OCI-M1 (cell line): ENCODE measurements at regions not wholly inside any gene's neighbourhood (a gene's known extent, or its start where the extent isn't known, plus 50 kb on each side); places are given as distances from the start of the nearest gene placed in this dataset.
"Not testable (repeated sequence)": the region's sequence is repeated elsewhere in the genome, so short reads cannot be mapped to it uniquely, and the experiment has no call there.

Source experiments
- DNase-seq: peaks from one replicate; lab custom pipeline; 2025; lab: John Stamatoyannopoulos, UW

DNA sequence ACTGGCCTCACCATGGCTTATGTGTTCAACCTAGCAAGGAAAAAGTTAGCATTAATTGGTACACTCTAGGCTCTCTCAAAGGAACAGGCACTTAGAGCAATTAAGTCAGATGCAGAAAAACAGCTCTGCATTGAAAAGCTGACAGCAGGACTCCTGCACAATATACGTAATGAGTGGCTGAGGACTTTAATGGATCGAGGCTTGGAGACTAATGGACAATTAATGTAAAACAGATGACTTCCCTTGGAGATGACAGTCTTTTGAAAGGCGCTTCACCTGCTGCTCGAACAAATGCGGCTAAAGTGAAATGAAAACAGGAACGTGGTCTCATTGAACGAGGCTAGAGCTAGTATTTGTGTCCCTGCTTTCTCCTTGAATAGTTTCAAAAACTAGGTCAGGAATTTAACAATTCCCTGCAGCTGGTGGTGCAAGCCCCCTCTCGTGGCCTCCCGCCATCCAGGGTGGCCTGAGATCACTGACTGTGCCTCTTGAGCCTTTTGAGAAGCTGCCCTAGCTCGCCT, 137.1 kb downstream of the ELOVL4 start:
- no peak for DNase-seq

DNA sequence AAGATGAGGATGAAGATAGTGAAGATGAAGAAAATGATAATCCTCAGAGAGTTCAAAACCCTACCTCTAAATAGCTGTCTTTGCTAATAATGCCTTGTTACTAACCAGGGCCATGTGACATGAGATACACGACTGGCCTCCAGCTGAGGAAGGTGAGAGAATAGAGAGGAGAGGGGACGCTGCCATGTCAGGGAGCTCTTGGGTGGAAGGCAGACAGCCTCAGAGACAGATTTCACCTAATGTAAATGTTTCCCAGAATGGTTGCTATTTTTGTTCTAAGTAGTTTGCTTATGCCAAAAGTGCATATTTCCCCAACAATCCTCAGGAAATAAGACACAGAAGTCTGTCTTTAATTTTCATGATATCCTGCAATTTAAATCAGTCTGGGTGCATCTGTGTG, 138.4 kb downstream of the ELOVL4 start:
- DNase-seq = no peak

DNA sequence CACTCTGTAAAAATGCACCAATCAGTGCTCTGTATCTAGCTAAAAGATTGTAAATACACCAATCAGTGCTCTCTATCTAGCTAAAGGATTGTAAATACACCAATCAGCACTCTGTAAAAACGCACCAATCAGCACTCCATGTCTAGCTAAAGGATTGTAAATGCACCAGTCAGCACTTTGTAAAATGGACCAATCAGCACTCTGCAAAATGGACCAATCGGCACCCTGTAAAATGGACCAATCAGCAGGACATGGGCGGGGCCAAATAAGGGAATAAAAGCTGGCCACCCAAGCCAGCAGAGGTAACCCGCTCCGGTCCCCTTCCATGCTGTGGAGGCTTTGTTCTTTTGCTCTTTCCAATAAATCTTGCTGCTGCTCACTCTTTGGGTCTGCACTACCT, 140.7 kb downstream of the ELOVL4 start:
- DNase-seq = not testable (repeated sequence)

DNA sequence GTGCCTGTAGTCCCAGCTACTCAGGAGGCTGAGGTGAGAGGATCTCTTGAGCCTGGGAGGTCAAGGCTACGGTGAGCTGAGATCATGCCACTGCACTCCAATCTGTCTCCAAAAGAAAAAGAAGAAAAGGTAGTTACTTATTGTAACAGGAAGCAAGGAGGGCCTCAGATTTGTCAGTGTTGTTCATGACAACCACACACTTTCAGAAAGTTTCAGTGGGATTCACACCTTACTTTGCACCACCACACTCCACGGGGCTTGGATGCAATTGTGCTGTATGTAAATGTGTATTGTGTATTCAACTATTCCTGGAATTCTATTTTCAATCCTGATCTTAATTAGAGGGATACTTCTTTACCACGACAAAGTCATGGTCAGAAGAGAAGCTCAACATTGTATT, 142.6 kb downstream of the ELOVL4 start:
- DNase-seq = no peak

DNA sequence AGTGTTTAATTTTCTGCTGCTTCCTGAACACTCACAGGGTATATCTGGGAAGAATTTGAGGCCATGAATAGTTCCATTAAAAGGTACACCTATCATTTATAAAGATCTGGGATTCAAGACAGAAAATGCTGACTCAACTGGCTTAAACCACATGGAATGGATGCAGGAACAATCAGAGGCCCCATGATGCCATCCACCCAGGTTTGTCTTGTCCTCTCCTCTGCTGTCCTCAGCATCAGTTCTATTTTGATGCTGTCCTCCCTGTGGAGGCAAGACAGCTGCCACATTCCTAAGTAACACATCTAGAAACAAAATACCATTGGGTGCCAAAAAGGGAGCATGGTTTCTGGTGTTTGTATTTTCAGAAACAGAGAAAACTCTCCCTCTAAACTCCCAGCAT, 143.4 kb downstream of the ELOVL4 start:
- DNase-seq = no peak

DNA sequence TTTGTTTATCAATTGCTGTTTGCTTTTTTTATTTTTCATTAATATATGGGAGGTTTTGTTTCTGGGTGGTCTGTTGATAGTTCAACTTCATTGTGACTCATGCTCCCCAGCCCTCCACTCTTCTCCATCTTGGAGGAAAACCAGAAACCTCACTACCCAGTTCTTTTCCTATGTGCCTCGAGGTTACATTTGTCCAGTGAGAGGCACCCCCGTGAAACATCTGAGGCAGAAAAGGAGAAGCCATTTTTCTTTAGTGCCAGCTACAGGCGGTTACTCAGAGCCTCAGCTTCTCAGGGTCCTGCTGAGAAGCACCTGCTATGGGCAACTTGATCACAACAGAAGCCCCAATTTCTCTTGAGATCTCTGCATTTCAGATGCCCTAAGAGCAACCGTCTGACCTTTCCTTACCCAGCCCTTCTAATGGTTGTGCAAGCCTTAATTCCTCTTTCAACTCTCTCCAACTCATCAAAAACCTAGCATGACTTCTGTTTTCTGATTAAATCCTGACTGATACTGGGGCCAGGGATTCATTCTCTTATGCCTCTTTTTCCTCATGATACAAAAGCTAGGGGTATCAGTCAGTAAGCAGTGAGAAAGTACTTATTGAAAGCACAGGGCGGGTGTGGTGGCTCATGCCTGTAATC, 144.6 kb downstream of the ELOVL4 start:
- peak; percentile 41 for DNase-seq

DNA sequence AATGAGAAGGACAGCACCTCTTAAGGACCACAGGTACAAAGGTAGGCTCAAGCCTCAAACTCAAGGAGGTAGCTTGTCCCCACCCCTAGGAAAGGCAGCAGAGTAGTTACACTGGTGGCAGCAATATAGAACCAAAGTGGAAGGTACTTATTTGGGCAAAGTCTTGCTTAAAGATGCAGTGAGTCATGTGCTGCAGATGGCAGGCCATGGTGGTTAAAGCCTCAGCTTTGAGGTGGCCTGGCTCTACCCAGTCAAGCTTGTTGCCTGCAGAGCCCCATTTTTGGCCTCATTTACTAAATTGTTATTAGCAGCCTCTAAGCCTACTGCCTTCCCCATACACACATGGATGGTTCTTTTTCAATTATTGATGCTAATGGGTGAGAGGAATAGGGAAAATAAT, 146.0 kb downstream of the ELOVL4 start:
- no peak for DNase-seq

DNA sequence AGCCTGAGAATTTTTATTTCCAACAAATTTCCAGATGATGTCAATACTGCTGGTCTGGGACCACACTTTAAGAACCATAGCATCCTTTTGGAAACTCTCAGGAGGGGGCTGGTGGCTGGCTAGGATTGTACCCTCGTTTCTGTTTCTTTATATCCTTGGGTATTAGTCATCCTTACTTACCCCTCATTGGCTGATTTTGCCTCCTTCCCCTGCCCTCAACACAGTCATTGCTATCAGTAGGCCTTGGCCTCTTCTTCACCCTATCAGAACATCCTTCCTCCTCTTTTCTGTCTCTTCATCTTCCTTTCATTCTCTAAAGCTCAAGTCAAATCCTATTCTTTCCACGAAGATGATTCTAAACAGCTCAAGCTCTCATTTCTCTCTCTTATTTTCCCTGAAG, 148.5 kb downstream of the ELOVL4 start:
- DNase-seq = peak; percentile 30

DNA sequence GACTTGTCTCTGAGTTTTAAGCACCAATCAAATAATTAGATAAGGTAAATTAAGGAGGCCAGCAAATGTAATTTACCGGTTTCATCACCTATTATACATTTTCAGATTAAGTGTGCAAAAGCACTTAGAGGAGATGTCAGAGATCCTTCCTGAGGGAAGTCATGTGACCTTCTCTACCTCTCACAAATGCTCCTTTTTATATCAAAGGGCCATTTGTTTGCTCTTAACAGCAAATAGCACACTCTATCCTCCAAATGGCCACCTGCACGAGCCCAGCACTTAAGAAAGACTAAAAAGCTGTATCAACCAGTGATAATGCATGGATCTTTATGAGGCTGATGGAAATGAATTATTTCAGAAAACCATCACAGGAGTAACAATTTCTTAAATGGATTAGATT, 149.4 kb downstream of the ELOVL4 start:
- DNase-seq = no peak

DNA sequence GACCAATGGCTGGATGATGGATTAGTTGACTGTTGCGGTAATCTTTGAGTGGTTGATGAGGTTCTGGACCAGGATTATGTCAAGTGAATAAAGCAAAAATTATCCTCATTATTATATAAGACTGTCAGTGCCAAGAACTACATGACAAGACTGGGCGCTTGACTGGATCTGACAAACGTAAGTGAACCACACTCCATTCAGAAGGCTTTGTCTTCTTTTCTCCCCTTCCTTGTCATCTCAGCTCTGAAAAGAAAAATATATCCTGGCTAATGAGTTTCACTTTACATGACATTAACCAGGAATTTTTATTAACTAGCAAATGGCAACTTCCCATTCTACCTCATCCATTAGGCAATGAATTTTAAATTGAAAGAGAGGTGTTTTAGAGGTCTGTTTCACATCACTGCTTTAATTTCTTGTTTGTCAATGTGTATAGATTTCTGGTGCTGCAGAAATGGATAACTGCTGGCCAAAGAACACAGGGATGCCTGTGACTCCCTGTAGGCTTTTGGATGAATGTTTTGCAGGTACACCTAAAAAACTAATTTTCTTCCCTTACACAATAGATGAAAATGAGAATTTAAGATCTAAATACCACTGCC, 150.1 kb downstream of the ELOVL4 start:
- DNase-seq = no peak

DNA sequence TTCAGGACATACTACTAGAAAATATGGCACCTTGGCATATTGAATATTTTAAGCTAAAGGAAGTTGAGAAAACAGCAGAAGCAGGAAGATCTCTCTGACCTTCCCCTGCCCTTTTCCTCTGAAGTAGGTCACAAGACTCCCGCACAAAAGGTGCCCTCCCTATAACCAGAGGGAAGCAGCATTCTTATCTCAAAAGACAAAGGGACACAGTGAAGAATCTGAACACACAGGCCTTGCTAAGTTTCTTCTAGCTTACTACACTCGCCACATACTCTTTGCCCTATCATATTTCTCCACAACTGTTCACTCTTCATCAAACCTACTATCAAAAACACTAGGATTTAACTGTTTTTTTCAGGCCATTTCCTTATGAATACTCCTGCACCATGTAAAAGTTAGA, 151.2 kb downstream of the ELOVL4 start:
- DNase-seq = peak; percentile 96

DNA sequence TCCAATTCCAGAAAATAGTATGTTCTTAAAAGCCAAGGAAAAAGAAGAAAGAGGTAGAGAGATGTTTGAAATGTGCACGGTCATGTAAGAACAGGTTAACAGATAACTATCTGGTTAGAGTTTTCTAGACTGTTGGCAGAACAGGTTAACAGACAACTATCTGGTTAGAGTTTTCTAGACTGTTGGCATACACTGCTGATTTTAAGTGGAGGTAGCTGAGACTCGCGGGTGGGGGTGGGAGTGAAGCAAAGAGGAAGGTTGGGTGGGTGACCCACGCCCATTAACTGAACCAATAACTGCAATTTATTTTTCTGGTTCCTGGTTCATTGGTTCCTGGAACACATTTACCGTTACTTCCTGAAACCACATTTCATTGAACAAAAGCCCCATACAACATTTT, 157.5 kb downstream of the ELOVL4 start:
- DNase-seq = peak; percentile 90

DNA sequence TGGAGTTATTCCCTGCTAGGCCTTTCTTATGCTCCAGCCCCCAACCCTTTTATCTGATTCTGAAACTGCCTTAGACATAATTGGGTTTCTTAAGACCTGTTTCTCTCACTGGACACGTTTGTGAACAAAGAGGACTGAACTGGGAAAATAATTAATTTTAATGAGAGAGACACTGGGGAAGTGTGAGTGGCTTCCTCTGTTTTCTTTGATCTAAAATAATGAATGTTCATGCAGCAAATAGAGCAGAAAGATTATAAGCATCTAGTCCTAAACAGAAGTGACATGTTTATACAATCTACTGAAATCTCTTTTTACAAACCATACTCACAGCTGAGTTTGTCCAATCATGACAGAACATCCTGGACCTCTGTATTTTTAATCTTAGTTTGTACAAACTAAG, 157.6 kb downstream of the SH3BGRL2 start:
- peak; percentile 51 for DNase-seq

DNA sequence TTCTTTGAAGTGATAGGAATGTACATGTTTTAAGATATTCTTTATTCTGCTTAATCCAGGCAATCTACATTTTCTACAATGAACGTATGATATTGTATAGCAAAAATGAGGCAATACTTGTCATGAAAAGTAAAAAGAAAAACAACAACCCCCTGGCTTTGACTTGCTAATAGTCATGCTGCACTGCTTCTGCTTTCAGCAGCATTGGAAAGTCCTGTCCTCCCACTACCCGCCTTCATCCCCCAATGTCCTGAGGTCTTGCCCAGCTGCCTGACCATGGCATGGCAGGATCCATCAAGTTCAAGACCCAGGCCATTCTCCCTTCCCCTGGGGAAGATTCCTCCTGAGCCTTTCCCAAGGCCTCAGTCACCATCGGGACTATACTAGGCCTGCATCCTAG, 156.5 kb downstream of the SH3BGRL2 start:
- no peak for DNase-seq

DNA sequence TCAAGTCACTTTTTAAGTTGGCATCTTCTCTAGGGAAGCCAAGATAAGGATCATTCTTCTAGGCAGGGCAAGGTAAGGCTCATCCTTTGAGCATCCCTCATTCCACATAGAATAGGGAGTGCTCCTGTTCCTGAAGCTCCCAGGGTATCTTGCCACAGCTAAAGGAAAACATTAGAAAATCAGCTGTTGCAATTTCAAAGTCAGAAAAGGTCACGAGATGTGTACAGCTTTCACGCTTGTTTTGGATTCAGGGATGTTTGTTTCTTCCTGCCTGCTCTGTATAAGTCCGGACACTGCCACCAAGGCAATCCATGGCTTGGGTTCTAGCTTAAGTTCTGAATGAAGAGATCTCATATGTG, 153.2 kb downstream of the SH3BGRL2 start:
- no peak for DNase-seq

DNA sequence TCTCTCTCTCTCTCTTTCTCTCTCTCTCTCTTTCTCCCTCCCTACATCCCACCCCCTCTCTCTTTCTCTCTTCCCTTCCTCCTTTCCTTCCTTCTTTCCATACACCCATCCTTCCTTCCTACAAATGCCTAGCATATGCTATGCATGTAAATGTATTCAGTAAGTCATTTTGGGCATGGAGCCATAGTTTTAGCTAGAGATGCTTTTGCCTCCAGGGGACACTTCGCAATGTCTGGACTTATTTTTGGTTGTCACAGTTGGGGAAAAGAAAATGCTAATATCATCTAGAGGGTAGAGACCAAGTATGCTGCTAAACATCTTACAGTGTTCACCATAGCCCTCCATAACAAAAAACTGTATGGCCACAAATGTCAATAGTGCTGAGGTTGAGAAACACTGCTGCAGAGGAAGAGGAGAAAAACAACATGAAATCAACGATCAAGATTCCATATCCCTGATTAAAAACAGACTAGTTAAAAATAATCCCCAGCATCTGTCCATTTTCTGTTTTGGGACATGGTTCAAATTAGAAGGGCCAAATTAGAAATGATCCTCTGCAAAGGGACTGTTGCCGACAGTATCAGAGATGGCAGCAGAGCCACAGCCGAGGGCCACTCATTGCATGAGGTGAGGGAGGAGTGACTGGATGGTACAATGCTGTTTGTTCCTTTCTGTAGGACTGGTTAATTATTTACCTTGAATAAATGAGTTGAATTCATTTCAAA, 152.7 kb downstream of the SH3BGRL2 start:
- no peak for DNase-seq

DNA sequence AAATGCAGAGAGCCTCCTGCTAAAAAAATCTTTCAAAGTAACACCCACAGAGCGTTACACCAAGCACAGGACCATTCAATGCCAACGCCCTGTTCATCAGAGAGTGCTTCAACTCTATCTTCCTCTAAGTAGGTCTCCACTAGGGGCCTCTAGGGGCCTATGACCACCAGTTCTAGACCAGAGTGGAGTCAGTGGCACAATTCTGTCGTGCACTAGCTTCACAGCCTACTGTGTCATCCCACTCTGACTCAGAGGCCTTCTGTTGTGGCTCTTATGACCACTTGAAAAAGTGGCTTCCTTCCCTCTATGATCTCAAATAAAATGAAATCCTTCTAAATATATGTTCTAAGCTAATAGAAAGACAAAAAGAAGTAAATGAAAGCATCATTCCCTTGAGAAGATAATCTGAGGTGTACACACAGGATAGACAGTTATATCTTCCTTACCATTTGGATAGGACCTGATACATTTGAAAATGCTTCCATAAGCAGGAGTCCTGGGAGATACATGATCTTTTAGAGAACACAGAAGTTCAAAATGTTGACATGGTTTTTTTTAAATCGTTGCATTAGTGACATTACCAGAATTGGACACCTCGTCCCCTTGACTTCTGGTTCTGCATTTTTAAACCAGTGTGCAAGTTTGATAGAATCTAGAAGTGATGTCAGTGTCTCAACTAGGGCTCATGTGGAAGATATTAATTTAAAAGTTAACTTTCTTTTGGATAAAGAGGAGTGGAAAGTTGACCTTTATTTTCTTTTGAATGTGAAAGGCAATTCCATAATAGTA, 151.9 kb downstream of the SH3BGRL2 start:
- DNase-seq = no peak

DNA sequence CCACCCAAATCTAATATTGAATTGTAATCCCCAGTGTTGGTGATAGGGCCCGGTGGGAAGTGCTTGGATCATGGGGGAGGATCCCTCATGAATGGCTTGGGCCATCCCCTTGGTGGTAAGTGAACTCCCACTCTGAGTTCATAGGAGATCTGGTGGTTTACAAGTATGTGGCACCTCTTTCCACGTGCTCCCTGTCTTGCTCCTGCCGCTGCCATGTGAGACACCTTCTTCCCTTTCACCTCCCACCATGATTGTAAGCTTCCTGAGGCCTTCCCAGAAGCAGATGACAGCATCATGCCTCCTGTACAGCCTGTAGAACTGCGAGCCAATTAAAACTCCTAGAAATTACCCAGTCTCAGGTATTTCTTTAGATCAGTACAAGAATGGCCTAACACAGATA, 150.8 kb downstream of the SH3BGRL2 start:
- no peak for DNase-seq

DNA sequence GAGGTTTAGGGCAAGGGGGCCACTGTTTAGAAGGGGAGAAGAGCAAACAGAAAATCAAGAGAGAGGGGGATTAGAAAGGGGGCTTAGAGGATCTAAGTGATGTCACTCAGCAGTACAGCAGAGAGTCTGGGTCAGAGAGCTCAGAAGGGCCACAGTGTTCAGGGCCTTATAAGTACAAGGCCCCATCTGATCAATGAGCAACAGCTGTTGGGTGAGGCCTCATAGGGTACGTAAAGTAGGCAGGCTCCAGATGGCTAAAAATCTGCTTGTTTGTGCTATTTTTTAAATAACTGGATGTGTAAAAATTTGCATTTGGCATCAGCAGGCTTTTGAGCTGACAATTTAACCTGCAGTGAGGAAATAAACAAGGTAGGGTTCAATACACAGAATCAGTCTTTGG, 149.8 kb downstream of the SH3BGRL2 start:
- no peak for DNase-seq

DNA sequence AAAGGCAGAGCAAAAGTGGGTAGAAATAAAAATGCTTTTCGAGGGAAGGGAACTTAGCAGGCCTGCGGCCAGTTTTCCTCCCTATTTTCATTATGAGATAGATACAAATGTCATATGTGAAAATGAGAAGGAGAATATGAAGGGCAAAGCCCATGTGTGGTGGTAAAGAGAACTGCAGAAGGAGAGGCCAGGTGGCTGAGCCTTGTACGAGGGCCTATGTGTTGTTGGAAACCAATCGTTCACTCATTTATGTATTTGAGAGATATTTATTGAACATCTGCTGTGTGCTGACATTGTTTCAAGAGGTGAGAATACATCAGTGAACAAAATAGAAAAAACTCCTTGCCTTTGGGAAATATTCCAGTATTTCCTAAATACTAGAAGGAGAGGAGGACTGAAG, 147.7 kb downstream of the SH3BGRL2 start:
- DNase-seq = peak; percentile 53

DNA sequence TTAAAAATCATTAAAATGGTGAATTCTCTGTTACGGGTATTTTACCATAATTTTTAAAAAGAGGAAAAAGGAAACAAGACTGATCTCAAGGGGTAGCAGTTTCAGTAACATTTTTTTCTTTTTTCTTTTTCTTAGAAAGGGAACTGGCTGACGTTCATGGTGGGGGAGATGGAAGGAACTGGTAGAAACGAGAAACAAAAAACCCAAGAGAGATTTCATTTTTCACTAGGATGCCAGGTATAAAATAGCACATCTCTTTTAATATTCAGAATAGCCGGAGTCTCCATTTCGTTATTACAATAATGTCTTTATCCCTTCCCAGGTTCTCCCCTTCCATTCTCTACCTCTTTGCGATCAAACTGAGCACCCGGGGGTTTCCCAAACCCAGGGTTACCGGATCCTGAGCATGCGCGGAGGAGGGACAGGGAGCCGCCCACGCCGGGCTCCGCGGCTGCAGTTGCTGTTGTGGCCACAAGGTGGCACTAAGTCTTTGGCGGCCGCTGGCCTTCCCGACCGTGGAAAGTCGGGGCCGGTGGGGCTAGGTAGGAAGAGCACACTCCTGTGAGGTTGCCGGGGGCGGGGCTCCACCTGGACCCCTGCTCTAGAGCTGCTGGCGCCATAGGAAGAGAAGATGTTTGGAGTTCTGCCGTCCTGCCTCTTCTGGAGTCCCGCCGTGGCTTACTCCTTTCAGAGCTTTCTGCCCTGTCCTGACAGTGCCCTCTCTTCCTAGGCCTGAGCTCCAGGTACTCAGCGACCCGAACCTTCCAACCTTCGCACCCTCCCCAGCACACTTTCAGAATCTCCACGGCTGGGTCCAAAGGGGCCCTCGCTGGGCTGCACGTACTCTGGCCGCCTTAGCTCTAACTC, 146.8 kb downstream of the SH3BGRL2 start:
- peak; percentile 96 for DNase-seq

DNA sequence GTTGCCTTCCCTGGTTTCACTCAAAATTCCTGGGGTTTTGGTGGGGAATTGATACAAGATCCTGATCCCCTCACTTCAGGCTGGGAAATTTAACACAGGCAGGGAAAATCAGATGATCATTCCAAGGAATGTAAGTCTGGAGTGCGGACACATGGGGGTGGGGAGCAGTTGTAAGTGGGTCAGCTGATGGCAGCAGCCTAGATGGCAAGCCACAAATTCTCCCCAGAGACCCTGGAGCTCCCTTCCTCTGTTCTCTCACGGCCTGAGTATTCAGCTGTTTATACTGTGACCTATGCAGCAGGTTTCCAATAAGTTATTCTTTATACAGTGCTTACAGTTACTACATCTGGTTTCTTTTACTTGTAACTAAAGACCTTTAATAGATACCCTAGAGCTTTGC, 144.9 kb downstream of the SH3BGRL2 start:
- DNase-seq = no peak
